Right ventricle myocardium inferior (tissue), 1 donor: ENCODE measurements at regions not wholly inside any gene's neighbourhood (a gene's known extent, or its start where the extent isn't known, plus 50 kb on each side); places are given as distances from the start of the nearest gene placed in this dataset.

Experiments
- ATAC-seq: fragments of 200-7000 bp; cut with Tn5 transposase; one replicate; pipeline ENCODE4 v1.9.1; 2020; ENCODE audit warnings: mild to moderate bottlenecking, moderate library complexity
- DNase-seq: peaks from one replicate; pipeline ENCODE4 v3.0.0; 2021; ENCODE audit errors: missing footprints
- intact Hi-C: fragments of 100-400 bp; cut with DNase I; formaldehyde crosslinking; loops from one replicate; pipeline ENCODE4 v1.11.0; 2022
- donor health status: DM: no; HTN: yes; CAD: no; lungs with severe emphysema.

GRCh38 chr2:120598416-120598815, 137.3 kb upstream of the GLI2 start:
- intact Hi-C loops = no loop called here
- ATAC-seq (no peak), DNase-seq (peak; percentile 37)

- ATAC-seq (no peak), DNase-seq (peak; percentile 17)
- intact Hi-C loops = no loop called here
Observed at GRCh38 chr2:120599072-120599471, 136.6 kb upstream of the GLI2 start.

GRCh38 chr2:120599656-120600055, 136.0 kb upstream of the GLI2 start:
- intact Hi-C loops = no loop called here
- ATAC-seq (no peak), DNase-seq (peak; percentile 7)

GRCh38 chr2:120600335-120600734, 135.3 kb upstream of the GLI2 start:
- intact Hi-C loops = no loop called here
- no peak for ATAC-seq
- peak; percentile 4 for DNase-seq

- intact Hi-C loops = no loop called here
- peak; percentile 18 for DNase-seq
- ATAC-seq = no peak
Observed at GRCh38 chr2:120600786-120601185, 134.9 kb upstream of the GLI2 start.

- intact Hi-C loops = no loop called here
- no peak for ATAC-seq
Observed at GRCh38 chr2:120601566-120601965, 134.1 kb upstream of the GLI2 start.

GRCh38 chr2:120602251-120602650, 133.4 kb upstream of the GLI2 start:
- DNase-seq (peak; percentile 43), ATAC-seq (no peak)
- intact Hi-C loops = no loop called here

More at GRCh38 chr2:120601566-120601965, 134.1 kb upstream of the GLI2 start:
- peak; percentile 18 for DNase-seq

- no peak for ATAC-seq
- DNase-seq = peak; percentile 7
- intact Hi-C loops = no loop called here
Observed at GRCh38 chr2:120604767-120605166, 130.9 kb upstream of the GLI2 start.

- peak; percentile 56 for DNase-seq
- no peak for ATAC-seq
- intact Hi-C loops = no loop called here
Observed at GRCh38 chr2:120605231-120605935, 130.3 kb upstream of the GLI2 start.

- intact Hi-C loops = no loop called here
- ATAC-seq = no peak
- DNase-seq = peak; percentile 39
Observed at GRCh38 chr2:120606280-120606679, 129.4 kb upstream of the GLI2 start.

- intact Hi-C loops = no loop called here
- ATAC-seq = peak; percentile 35
- no peak for DNase-seq
Observed at GRCh38 chr2:120606931-120607330, 128.7 kb upstream of the GLI2 start.

GRCh38 chr2:120607506-120607905, 128.2 kb upstream of the GLI2 start:
- DNase-seq (no peak), ATAC-seq (no peak)
- intact Hi-C loops = no loop called here

GRCh38 chr2:120607996-120608395, 127.7 kb upstream of the GLI2 start:
- DNase-seq (peak; percentile 60), ATAC-seq (no peak)
- intact Hi-C loops = no loop called here

GRCh38 chr2:120609826-120610395, 125.8 kb upstream of the GLI2 start:
- ATAC-seq = no peak
- no peak for DNase-seq

GRCh38 chr2:120611016-120611415, 124.7 kb upstream of the GLI2 start:
- intact Hi-C loops = no loop called here
- DNase-seq = no peak
- ATAC-seq = no peak

More at GRCh38 chr2:120609826-120610395, 125.8 kb upstream of the GLI2 start:
- intact Hi-C loops = no loop called here

GRCh38 chr2:120611961-120612360, 123.7 kb upstream of the GLI2 start:
- ATAC-seq (no peak), DNase-seq (no peak)
- intact Hi-C loops = no loop called here

GRCh38 chr2:120612471-120612870, 123.2 kb upstream of the GLI2 start:
- intact Hi-C loops = no loop called here
- ATAC-seq (no peak), DNase-seq (no peak)

- ATAC-seq (no peak), DNase-seq (no peak)
- intact Hi-C loops = no loop called here
Observed at GRCh38 chr2:120612931-120613330, 122.7 kb upstream of the GLI2 start.

GRCh38 chr2:120613742-120614571, 121.7 kb upstream of the GLI2 start:
- ATAC-seq (no peak), DNase-seq (no peak)
- intact Hi-C loops = no loop called here

GRCh38 chr2:120614901-120615300, 120.8 kb upstream of the GLI2 start:
- ATAC-seq (no peak), DNase-seq (no peak)
- intact Hi-C loops = no loop called here
